HepG2 (cell line): ENCODE measurements at regions not wholly inside any gene's neighbourhood (a gene's known extent, or its start where the extent isn't known, plus 50 kb on each side); places are given as distances from the start of the nearest gene placed in this dataset.

ENCODE experiments used
- ATAC-seq: fragments of 200-7000 bp; cut with Tn5 transposase; 3 replicates; pipeline ENCODE4 v1.9.1; 2020; ENCODE audit warnings: mild to moderate bottlenecking, moderate library complexity
- BruUV-seq: library from RNA; stranded (reverse); fragments of 400-500 nt; replicated peaks from 2 replicates; lab custom pipeline; 2021; lab: Mats Ljungman, UMichigan
- CTCF ChIA-PET: fragments of 300-600 bp; formaldehyde crosslinking; extraction: SDS; loops from one replicate; lab custom pipeline; 2021; ENCODE audit warnings: low total read pairs, inconsistent platforms, low intra/inter-chr PET ratio; lab: Yijun Ruan, JAX
- POLR2A ChIA-PET: fragments of 350-600 bp; sonication (Branson Sonifier 250); formaldehyde crosslinking; loops from one replicate; lab custom pipeline; 2020; ENCODE audit warnings: antibody characterized with exemption, inconsistent platforms; lab: Yijun Ruan, JAX
- DNase-seq: peaks from one replicate; pipeline ENCODE4 v3.0.0-alpha.2; 2015; ENCODE audit warnings: low spot score
- FAIRE-seq: peaks from 3 replicates; lab custom pipeline; 2011; peaks lifted over from hg19 to GRCh38; lab: Jason Lieb, UNC
- H2AFZ ChIP-seq: one replicate; pipeline ENCODE4 v1.6.1; 2011; ENCODE audit warnings: low read length, inconsistent platforms
- H3K27ac ChIP-seq: fragments of 300-600 bp; 3 replicates; pipeline ENCODE4 v1.8.0; 2011; ENCODE audit warnings: mixed run types, mild to moderate bottlenecking, mixed read lengths, low read length, inconsistent platforms; ENCODE audit not compliant: insufficient read depth; ENCODE audit errors: extremely low read length
- H3K27me3 ChIP-seq, 2 experiments: fragments of 200-600 bp in 1 of 2; 2 replicates in 1 of 2; 3 replicates in 1 of 2; pipeline versions ENCODE4 v1.6.0 to v1.8.0; 2011; ENCODE audit warnings: low read length in 2 of 2, mild to moderate bottlenecking in 2 of 2, moderate library complexity in 2 of 2, inconsistent platforms in 1 of 2; ENCODE audit not compliant: insufficient read depth in 2 of 2, control insufficient read depth in 1 of 2
- H3K36me3 ChIP-seq, 2 experiments: fragments of 200-600 bp in 1 of 2; replicated peaks in 1 of 2; 2 replicates in 1 of 2; 3 replicates in 1 of 2; pipeline versions ENCODE4 v1.5.1 to v1.8.0; 2011; ENCODE audit warnings: low read length in 2 of 2, inconsistent platforms in 1 of 2; ENCODE audit not compliant: insufficient read depth in 2 of 2, control insufficient read depth in 1 of 2
- H3K4me1 ChIP-seq: 2 replicates; pipeline ENCODE4 v1.5.1; 2012; ENCODE audit warnings: low read length, inconsistent platforms; ENCODE audit not compliant: insufficient read depth
- H3K4me2 ChIP-seq: 2 replicates; pipeline ENCODE4 v1.6.0; 2011; ENCODE audit warnings: low read depth, low read length, inconsistent platforms
- H3K4me3 ChIP-seq, 3 experiments: fragments of 200-600 bp in 1 of 3; sonication (generic), shearing (Covaris generic) in 1 of 3; replicated peaks in 1 of 3; 2 replicates each; pipeline ENCODE4 v1.5.1; 2011 to 2016; ENCODE audit warnings: low read length in 3 of 3, inconsistent platforms in 2 of 3, low read depth in 2 of 3, mild to moderate bottlenecking in 2 of 3, control low read depth in 1 of 3, mixed read lengths in 1 of 3; ENCODE audit not compliant: insufficient read depth in 1 of 3
- H3K79me2 ChIP-seq: one replicate; pipeline ENCODE4 v1.6.1; 2011; ENCODE audit warnings: low read length, inconsistent platforms; ENCODE audit not compliant: insufficient read depth
- H3K9ac ChIP-seq: 2 replicates; pipeline ENCODE4 v1.6.0; 2011; ENCODE audit warnings: mild to moderate bottlenecking, low read depth, low read length, inconsistent platforms; ENCODE audit not compliant: insufficient read depth
- H3K9me3 ChIP-seq: 2 replicates; pipeline ENCODE4 v1.5.1; 2012; ENCODE audit warnings: mild to moderate bottlenecking, low read length
- H4K20me1 ChIP-seq: 2 replicates; pipeline ENCODE4 v1.6.0; 2011; ENCODE audit warnings: inconsistent platforms, mild to moderate bottlenecking, low read length, moderate library complexity; ENCODE audit not compliant: insufficient read depth
- GTF3A ChIP-seq: sonication (generic); formaldehyde crosslinking; conservative IDR thresholded peaks from 2 replicates; pipeline ENCODE4 v1.4.0; 2020; ENCODE audit warnings: mild to moderate bottlenecking, missing genetic modification reagents
- HIVEP1 ChIP-seq: sonication (generic); formaldehyde crosslinking; IDR thresholded peaks from 2 replicates; pipeline ENCODE4 v1.4.0; 2020; ENCODE audit warnings: mild to moderate bottlenecking, missing genetic modification reagents
- MAF1 ChIP-seq: sonication (generic); formaldehyde crosslinking; IDR thresholded peaks from 2 replicates; pipeline ENCODE4 v1.5.0; 2020; ENCODE audit warnings: missing genetic modification reagents, borderline replicate concordance
- SALL2 ChIP-seq: sonication (generic); formaldehyde crosslinking; IDR thresholded peaks from 2 replicates; pipeline ENCODE4 v1.8.1; 2023; ENCODE audit warnings: mild to moderate bottlenecking, missing genetic modification reagents, inconsistent platforms
- SRSF9 ChIP-seq: fragments of 200-400 bp; formaldehyde crosslinking; IDR thresholded peaks from 2 replicates; pipeline ENCODE4 v1.6.1; 2018; ENCODE audit warnings: borderline replicate concordance, mild to moderate bottlenecking, low read depth, low read length; ENCODE audit not compliant: insufficient read depth, poor library complexity, severe bottlenecking
- ZNF747 ChIP-seq: sonication (generic); formaldehyde crosslinking; IDR thresholded peaks from 2 replicates; pipeline ENCODE4 v1.8.1; 2023; ENCODE audit warnings: missing genetic modification reagents, mild to moderate bottlenecking, borderline replicate concordance
- ZNF83 ChIP-seq: sonication (generic); formaldehyde crosslinking; IDR thresholded peaks from 2 replicates; pipeline ENCODE4 v1.4.0; 2020; ENCODE audit warnings: missing genetic modification reagents, mild to moderate bottlenecking, borderline replicate concordance
- ZNF883 ChIP-seq: sonication (generic); formaldehyde crosslinking; IDR thresholded peaks from 2 replicates; pipeline ENCODE4 v1.5.1; 2020; ENCODE audit warnings: mild to moderate bottlenecking, missing genetic modification reagents; ENCODE audit errors: not compliant biosample characterization
- WGBS: methylation state at CpG from one replicate; pipeline ENCODE4 v1.1.6; 2017; ENCODE audit warnings: low lambda C conversion rate; 5-methylcytosine and 5-hydroxymethylcytosine counted together
- in situ Hi-C: cut with HindIII; loops from 2 replicates; pipeline ENCODE4 v1.10.0; 2017; ENCODE audit warnings: low pct_unique_long_range_greater_than_20kb; ENCODE audit not compliant: extremely low pct_ligation_motif_present
- intact Hi-C: fragments of 100-400 bp; cut with micrococcal nuclease; formaldehyde crosslinking; loops from one replicate; pipeline ENCODE4 v1.10.0; 2022; ENCODE audit not compliant: unreplicated experiment
- TF ChIP-seq, protein P1 (sequence below): sonication (generic); formaldehyde crosslinking; IDR thresholded peaks from 2 replicates; pipeline ENCODE4 v1.5.1; 2020; ENCODE audit warnings: missing genetic modification reagents, mild to moderate bottlenecking, borderline replicate concordance

DNA sequence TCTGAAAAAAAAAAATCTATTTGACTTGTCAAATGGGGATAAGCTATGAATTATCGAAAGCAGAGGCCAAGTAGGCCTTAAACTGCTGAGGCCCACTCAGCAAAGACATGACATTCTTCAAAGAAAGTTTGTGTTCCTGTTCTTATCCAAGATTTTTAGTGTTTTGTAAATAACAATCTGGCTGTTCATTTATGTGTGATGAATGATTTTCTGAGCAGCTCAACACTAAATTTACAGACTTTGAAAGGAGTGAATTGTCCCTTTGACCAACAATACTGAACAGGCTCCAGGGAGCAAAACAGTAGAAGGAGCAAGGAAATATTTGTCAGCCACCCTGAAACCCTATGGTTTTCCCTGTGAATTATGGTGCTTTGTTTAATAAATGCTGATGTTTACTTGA is 512.6 kb upstream of the NAALADL2 start:
- BruUV-seq = no TSS peak
- no peak overlapping the region for H3K4me3 ChIP-seq
- H3K27me3 ChIP-seq = no peaks in the 10 kb centered on the region
- no peak overlapping the region for H3K9ac ChIP-seq
- in situ Hi-C loops = no loop called here
- H3K27ac ChIP-seq = no peak overlapping the region
- WGBS = 3% methylated on average over 1 of the region's 1 CpG
- no peaks in the 10 kb centered on the region for H3K4me1 ChIP-seq
- CTCF ChIA-PET = no interaction called here
- FAIRE-seq = no peak
- TF ChIP-seq GTF3A (no peak), SRSF9 (no peak), SALL2 (no peak), HIVEP1 (CRISPR knock-in tag) (no peak), ZNF83 (CRISPR knock-in tag) (no peak), ZNF747 (no peak), MAF1 (CRISPR knock-in tag) (no peak), ZNF883 (CRISPR knock-in tag) (no peak)
- TF ChIP-seq, protein P1, sequence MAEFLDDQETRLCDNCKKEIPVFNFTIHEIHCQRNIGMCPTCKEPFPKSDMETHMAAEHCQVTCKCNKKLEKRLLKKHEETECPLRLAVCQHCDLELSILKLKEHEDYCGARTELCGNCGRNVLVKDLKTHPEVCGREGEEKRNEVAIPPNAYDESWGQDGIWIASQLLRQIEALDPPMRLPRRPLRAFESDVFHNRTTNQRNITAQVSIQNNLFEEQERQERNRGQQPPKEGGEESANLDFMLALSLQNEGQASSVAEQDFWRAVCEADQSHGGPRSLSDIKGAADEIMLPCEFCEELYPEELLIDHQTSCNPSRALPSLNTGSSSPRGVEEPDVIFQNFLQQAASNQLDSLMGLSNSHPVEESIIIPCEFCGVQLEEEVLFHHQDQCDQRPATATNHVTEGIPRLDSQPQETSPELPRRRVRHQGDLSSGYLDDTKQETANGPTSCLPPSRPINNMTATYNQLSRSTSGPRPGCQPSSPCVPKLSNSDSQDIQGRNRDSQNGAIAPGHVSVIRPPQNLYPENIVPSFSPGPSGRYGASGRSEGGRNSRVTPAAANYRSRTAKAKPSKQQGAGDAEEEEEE (CRISPR knock-in tag) = no peak
- TF ChIP-seq, all 625 proteins: peak for 0
- intact Hi-C loops = no loop called here
- Histone ChIP-seq H3K9me3 (no peaks in the 10 kb centered on the region), H2AFZ (no peak overlapping the region), H3K36me3 (no peaks in the 10 kb centered on the region), H3K4me2 (no peak overlapping the region), H3K79me2 (no peaks in the 10 kb centered on the region), H4K20me1 (no peaks in the 10 kb centered on the region)
- ATAC-seq = no peak
- DNase-seq = no peak
- POLR2A ChIA-PET = no interaction called here
